Hindlimb muscle (tissue), 1 donor: ENCODE measurements at regions not wholly inside any gene's neighbourhood (a gene's known extent, or its start where the extent isn't known, plus 50 kb on each side); places are given as distances from the start of the nearest gene placed in this dataset.

Source experiments
- DNase-seq: peaks from one replicate; pipeline ENCODE4 v3.0.0-alpha.2; 2013

- no peak for DNase-seq
These were observed 197.5 kb upstream of the RAB6C start for GRCh38 chr2:129781749-129782632.

- no peak for DNase-seq
These were observed 196.9 kb upstream of the RAB6C start for GRCh38 chr2:129782633-129782990.

GRCh38 chr2:129784486-129784885 lies 195.0 kb upstream of the RAB6C start:
- no peak for DNase-seq

GRCh38 chr2:129791712-129792111 lies 187.8 kb upstream of the RAB6C start:
- DNase-seq, result no peak

- DNase-seq, result no peak
These were observed 186.0 kb upstream of the RAB6C start for GRCh38 chr2:129793431-129793902.

GRCh38 chr2:129794116-129794515 lies 185.3 kb upstream of the RAB6C start:
- no peak for DNase-seq

- no peak for DNase-seq
These were observed 184.9 kb upstream of the RAB6C start for GRCh38 chr2:129794540-129794939.

- no peak for DNase-seq
These were observed 183.2 kb upstream of the RAB6C start for GRCh38 chr2:129796225-129796624.

- no peak for DNase-seq
These were observed 182.5 kb upstream of the RAB6C start for GRCh38 chr2:129796801-129797488.

- no peak for DNase-seq
These were observed 181.8 kb upstream of the RAB6C start for GRCh38 chr2:129797489-129798300.

GRCh38 chr2:129798301-129798581 lies 181.2 kb upstream of the RAB6C start:
- DNase-seq, result no peak

GRCh38 chr2:129798626-129799025 lies 180.8 kb upstream of the RAB6C start:
- no peak for DNase-seq

GRCh38 chr2:129799036-129799958 lies 180.2 kb upstream of the RAB6C start:
- DNase-seq, result no peak

GRCh38 chr2:129800285-129800684 lies 179.2 kb upstream of the RAB6C start:
- DNase-seq, result no peak

GRCh38 chr2:129800686-129801085 lies 178.8 kb upstream of the RAB6C start:
- DNase-seq, result no peak

GRCh38 chr2:129801575-129801974 lies 177.9 kb upstream of the RAB6C start:
- DNase-seq, result no peak

GRCh38 chr2:129802290-129802689 lies 177.2 kb upstream of the RAB6C start:
- no peak for DNase-seq

- DNase-seq, result no peak
These were observed 176.4 kb upstream of the RAB6C start for GRCh38 chr2:129803032-129803431.

- no peak for DNase-seq
These were observed 175.6 kb upstream of the RAB6C start for GRCh38 chr2:129803871-129804270.

GRCh38 chr2:129805899-129806298 lies 173.6 kb upstream of the RAB6C start:
- no peak for DNase-seq

GRCh38 chr2:129806317-129806716 lies 173.1 kb upstream of the RAB6C start:
- DNase-seq, result no peak

- no peak for DNase-seq
These were observed 172.5 kb upstream of the RAB6C start for GRCh38 chr2:129806990-129807389.
